ENCODE measurements at regions not wholly inside any gene's neighbourhood (a gene's known extent, or its start where the extent isn't known, plus 50 kb on each side); places are given as distances from the start of the nearest gene placed in this dataset.
A peak's percentile ranks its signal among the peaks of the same experiment; 100 is the strongest.
"Not testable (repeated sequence)": the region's sequence is repeated elsewhere in the genome, so short reads cannot be mapped to it uniquely, and the experiment has no call there.

DNA sequence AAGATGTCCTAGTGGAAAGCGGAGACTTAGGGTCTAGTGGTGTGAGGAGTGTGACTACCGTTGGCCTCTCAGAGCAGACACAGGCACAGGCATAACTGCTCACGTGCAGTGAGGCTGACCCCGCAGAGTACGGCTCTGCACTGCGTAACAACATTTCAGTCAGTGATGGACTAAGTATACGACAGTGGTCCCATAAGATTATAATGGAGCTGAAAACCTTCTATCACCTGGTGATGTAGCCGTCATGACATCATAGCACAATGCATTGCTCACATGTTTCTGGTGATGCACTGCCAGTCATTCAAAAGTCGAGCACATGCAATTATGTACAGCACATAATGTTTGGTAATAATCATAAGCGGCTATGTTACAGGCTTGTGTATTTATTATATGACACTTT lies 179.6 kb downstream of the VAPA start:
- H3K4me3 ChIP-seq (ENCODE audit: low read length) = no peak overlapping the region

DNA sequence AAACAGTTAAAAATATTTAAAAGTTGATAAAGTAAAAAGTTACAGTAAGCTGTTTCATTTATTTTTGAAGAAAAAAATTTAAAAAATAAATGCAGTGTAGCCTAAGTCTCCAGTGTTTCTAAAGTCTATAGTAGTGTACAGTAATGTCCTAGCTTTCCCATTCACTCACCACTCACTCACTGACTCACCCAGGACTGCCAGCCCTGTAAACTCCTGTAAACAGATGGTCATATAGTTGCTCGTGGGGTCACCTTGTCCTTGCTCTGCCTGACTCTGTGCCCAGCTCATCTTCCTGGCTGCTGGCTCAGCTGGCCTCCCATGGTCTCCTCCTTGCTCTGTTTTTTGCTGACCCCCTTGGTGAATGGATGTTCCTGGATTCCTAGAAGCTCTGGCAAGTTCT lies 180.3 kb downstream of the VAPA start:
- no peak overlapping the region for H3K27ac ChIP-seq (ENCODE audit: low read length)
- H3K36me3 ChIP-seq (ENCODE audit: insufficient read depth, low read depth, low read length) = no peaks in the 10 kb centered on the region
- H3K9me3 ChIP-seq (ENCODE audit: insufficient read depth, low read depth, low read length) = no peaks in the 10 kb centered on the region
- H3K4me3 ChIP-seq (ENCODE audit: low read length) = no peak overlapping the region
- no peaks in the 10 kb centered on the region for H3K27me3 ChIP-seq (ENCODE audit: insufficient read depth, low read length)
- peaks cover 10% of the 10 kb centered on the region; the same call in 1 of the 2 replicates for H3K4me1 ChIP-seq (ENCODE audit: insufficient read depth, low read length)
- no peak overlapping the region for H3K9ac ChIP-seq (ENCODE audit: low read depth, low read length)

More for the DNA sequence above, 179.6 kb downstream of the VAPA start:
- H3K9ac ChIP-seq (ENCODE audit: low read depth, low read length) = no peak overlapping the region
- no peaks in the 10 kb centered on the region for H3K27me3 ChIP-seq (ENCODE audit: insufficient read depth, low read length)
- peaks cover 10% of the 10 kb centered on the region; the same call in 1 of the 2 replicates for H3K4me1 ChIP-seq (ENCODE audit: insufficient read depth, low read length)
- H3K9me3 ChIP-seq (ENCODE audit: insufficient read depth, low read depth, low read length) = no peaks in the 10 kb centered on the region
- H3K27ac ChIP-seq (ENCODE audit: low read length) = no peak overlapping the region
- H3K36me3 ChIP-seq (ENCODE audit: insufficient read depth, low read depth, low read length) = no peaks in the 10 kb centered on the region

DNA sequence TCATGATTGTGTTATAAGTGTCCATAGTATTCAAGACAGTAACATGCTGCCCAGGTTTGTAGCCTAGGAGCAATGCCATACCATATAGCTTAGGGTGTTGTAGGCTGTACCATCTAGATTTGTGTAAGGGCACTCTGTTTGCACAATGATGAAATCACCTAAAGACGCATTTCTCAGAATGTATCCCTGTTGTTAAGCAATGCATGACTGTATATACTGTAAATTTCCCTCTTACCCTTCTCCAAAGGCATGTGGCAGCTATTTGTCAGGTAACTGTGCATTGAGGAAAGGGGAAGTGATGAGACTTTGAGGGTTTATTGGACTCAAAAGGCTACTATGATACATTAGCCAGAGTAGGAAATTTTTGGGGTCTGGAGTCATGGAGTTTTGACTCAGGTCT lies 180.8 kb downstream of the VAPA start:
- H3K4me1 ChIP-seq (ENCODE audit: insufficient read depth, low read length) = peaks cover 10% of the 10 kb centered on the region; the same call in 1 of the 2 replicates
- no peak overlapping the region for H3K9ac ChIP-seq (ENCODE audit: low read depth, low read length)
- no peak overlapping the region for H3K4me3 ChIP-seq (ENCODE audit: low read length)
- H3K27me3 ChIP-seq (ENCODE audit: insufficient read depth, low read length) = no peaks in the 10 kb centered on the region
- no peaks in the 10 kb centered on the region for H3K36me3 ChIP-seq (ENCODE audit: insufficient read depth, low read depth, low read length)
- no peaks in the 10 kb centered on the region for H3K9me3 ChIP-seq (ENCODE audit: insufficient read depth, low read depth, low read length)
- no peak overlapping the region for H3K27ac ChIP-seq (ENCODE audit: low read length)

DNA sequence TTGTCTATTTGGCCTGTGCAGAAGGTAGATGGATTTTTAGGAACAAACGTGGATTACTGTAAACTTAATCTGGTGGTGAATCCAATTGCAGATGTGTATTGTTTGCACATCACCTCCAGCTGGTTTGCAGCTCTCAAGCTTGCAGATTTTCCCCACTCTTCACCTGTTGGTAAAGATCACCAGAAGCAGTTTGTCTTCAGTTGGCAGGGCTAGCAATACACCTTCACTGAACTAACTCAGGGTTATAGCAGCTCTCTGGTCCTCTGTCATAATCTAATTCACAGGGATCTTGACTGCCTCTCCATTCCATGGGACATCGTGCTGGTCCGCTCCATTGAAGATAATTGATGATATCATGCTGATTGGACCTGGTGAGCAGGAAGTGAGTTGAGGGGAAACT lies 181.5 kb downstream of the VAPA start:
- Histone ChIP-seq H3K9ac (ENCODE audit: low read depth, low read length) (no peak overlapping the region), H3K9me3 (ENCODE audit: insufficient read depth, low read depth, low read length) (no peaks in the 10 kb centered on the region), H3K36me3 (ENCODE audit: insufficient read depth, low read depth, low read length) (no peaks in the 10 kb centered on the region), H3K4me3 (ENCODE audit: low read length) (no peak overlapping the region), H3K4me1 (ENCODE audit: insufficient read depth, low read length) (peaks cover 17% of the 10 kb centered on the region; the same call in 1 of the 2 replicates), H3K27ac (ENCODE audit: low read length) (no peak overlapping the region), H3K27me3 (ENCODE audit: insufficient read depth, low read length) (no peaks in the 10 kb centered on the region)

DNA sequence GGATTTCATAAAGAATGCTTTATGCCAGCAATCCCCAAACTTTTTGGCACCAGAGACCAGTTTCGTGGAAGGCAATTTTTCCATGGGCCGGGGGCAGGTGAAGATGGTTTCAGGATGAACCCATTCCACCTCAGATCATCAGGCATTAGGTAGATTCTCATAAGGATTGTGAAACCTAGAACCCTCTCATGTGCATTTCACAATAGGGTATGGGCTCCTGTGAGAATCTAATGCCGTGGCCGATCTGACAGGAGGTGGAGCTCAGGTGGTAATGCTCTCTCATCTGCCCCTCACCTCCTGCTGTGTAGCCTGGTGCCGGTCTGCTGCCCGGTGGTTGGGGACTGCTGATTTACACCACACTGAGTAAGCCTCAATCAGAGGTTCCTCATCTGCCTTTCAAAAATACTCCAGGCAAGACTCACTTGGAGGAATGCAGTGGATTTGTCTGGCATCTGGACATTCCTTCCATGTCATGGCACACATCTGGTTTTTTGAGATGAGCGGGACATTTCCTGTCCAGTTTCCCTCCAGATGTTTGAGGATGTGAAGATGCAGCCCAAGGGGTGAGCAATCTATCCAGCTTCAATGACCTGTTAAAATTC lies 185.8 kb downstream of the VAPA start:
- Histone ChIP-seq H3K9ac (ENCODE audit: low read depth, low read length) (no peak overlapping the region), H3K9me3 (ENCODE audit: insufficient read depth, low read depth, low read length) (no peaks in the 10 kb centered on the region), H3K27ac (ENCODE audit: low read length) (no peak overlapping the region), H3K36me3 (ENCODE audit: insufficient read depth, low read depth, low read length) (no peaks in the 10 kb centered on the region), H3K27me3 (ENCODE audit: insufficient read depth, low read length) (no peaks in the 10 kb centered on the region), H3K4me1 (ENCODE audit: insufficient read depth, low read length) (peaks cover 28% of the 10 kb centered on the region; the same call in 1 of the 2 replicates), H3K4me3 (ENCODE audit: low read length) (no peak overlapping the region)

DNA sequence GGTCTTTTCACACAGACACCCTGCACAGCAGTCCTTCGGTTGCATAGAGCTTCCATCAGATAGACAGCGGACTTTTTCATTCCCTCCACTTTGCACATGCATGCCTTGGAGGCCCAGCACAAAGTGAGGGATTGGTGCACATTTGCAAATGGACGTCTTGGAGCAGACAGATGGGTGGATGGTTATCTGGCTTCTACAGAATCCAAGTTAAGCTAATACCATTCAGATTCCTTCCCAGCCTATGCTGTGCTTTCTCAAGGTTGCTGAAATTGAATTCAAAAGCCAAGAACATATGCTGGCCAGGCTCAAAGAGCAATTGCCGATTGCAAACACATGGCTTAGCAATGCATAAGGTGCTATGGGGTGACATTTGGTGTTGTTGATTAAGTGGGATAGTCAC lies 186.4 kb downstream of the VAPA start:
- Histone ChIP-seq H3K36me3 (ENCODE audit: insufficient read depth, low read depth, low read length) (no peaks in the 10 kb centered on the region), H3K9me3 (ENCODE audit: insufficient read depth, low read depth, low read length) (peaks cover 3% of the 10 kb centered on the region; the same call in 1 of the 2 replicates), H3K9ac (ENCODE audit: low read depth, low read length) (no peak overlapping the region), H3K4me1 (ENCODE audit: insufficient read depth, low read length) (peaks cover 28% of the 10 kb centered on the region; the same call in 1 of the 2 replicates), H3K27me3 (ENCODE audit: insufficient read depth, low read length) (no peaks in the 10 kb centered on the region), H3K4me3 (ENCODE audit: low read length) (no peak overlapping the region), H3K27ac (ENCODE audit: low read length) (no peak overlapping the region)

DNA sequence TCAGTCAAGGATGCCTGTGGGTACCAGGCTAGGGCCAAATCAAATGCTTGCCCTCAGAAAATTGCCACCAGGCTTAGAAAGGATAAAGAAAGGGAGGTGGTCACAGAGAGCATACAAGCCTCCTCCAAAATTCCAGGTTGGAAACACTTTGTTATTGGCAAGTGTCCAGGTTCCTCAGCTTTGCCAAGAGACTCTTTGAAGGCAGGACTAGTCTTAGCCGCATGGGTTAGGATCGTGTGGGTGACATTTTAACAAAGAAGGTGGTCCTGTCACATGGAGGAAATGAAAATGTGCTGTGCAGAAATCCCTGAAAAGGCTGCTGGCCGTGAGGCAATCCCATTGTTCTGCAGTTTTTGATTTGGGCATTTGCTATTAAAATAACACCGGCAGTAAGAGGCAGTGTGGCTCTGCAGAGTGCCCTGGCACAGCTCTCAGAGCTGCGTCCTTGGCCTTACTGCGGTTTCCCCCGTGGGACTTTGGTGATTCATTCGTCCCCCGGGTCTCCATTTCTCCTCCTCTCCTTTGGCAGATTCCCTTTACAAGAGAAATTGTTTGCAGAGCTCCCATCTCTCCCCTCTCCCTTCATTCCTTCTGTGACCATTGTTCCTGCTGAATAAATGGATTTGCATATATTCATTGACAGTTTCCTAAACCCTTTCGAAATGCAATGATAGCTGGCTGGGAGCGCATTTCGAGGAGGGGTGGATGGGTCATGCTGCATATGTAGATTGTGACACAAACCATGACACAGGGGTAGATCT lies 187.3 kb downstream of the VAPA start:
- H3K4me3 ChIP-seq (ENCODE audit: low read length) = peak overlapping the region; percentile 38; the same call in 1 of the 2 replicates
- no peaks in the 10 kb centered on the region for H3K36me3 ChIP-seq (ENCODE audit: insufficient read depth, low read depth, low read length)
- H3K9ac ChIP-seq (ENCODE audit: low read depth, low read length) = peak overlapping the region; percentile 42; the same call in 1 of the 2 replicates
- H3K4me1 ChIP-seq (ENCODE audit: insufficient read depth, low read length) = peaks cover 28% of the 10 kb centered on the region; the same call in 1 of the 2 replicates
- H3K27me3 ChIP-seq (ENCODE audit: insufficient read depth, low read length) = no peaks in the 10 kb centered on the region
- peaks cover 10% of the 10 kb centered on the region; the same call in 1 of the 2 replicates for H3K9me3 ChIP-seq (ENCODE audit: insufficient read depth, low read depth, low read length)
- H3K27ac ChIP-seq (ENCODE audit: low read length) = no peak overlapping the region

DNA sequence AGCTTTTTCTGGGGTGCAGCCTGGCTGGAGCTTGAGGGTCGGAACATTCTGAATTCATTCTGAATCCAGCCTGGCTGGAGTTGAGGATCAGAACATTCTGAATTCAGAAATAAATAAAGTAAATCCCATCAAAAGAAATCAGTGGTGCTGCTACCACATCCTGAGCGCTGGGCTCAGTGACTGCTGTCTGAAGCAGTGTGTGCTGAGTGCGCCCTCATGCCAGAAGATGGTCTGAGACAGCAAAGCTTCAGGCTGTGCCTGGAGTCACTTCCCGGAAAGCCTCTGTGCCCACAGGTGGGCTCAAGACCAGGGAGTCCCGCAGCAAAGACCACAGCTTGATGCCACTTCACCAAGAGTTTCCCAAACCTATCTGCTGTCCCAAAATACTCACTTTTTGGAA lies 187.9 kb downstream of the VAPA start:
- H3K27ac ChIP-seq (ENCODE audit: low read length) = no peak overlapping the region
- peaks cover 28% of the 10 kb centered on the region; the same call in 1 of the 2 replicates for H3K4me1 ChIP-seq (ENCODE audit: insufficient read depth, low read length)
- no peaks in the 10 kb centered on the region for H3K36me3 ChIP-seq (ENCODE audit: insufficient read depth, low read depth, low read length)
- peak overlapping the region; percentile 42; the same call in 1 of the 2 replicates for H3K9ac ChIP-seq (ENCODE audit: low read depth, low read length)
- H3K9me3 ChIP-seq (ENCODE audit: insufficient read depth, low read depth, low read length) = peaks cover 10% of the 10 kb centered on the region; the same call in 1 of the 2 replicates
- H3K27me3 ChIP-seq (ENCODE audit: insufficient read depth, low read length) = no peaks in the 10 kb centered on the region
- H3K4me3 ChIP-seq (ENCODE audit: low read length) = peak overlapping the region; percentile 38; the same call in 1 of the 2 replicates

DNA sequence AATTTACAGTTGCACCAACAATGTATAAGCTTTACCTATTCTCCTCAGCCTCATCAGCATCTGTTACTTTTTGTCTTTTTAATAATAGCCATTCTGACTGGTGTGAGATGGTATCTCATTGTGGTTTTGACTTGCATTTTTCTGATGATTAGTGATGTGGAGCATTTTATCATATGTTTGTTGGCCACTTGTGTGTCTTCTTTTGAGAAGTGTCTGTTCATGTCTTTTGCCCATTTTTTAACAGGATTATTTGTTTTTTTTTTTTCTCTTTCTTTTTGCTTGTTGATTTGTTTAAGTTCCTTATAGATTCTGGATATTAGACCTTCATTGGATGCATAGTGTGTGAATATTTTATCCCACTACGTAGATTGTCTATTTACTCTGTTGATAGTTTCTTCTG lies 191.3 kb downstream of the VAPA start:
- H3K36me3 ChIP-seq (ENCODE audit: insufficient read depth, low read depth, low read length); H3K9ac ChIP-seq (ENCODE audit: low read depth, low read length); H3K27me3 ChIP-seq (ENCODE audit: insufficient read depth, low read length); H3K27ac ChIP-seq (ENCODE audit: low read length); H3K9me3 ChIP-seq (ENCODE audit: insufficient read depth, low read depth, low read length); H3K4me3 ChIP-seq (ENCODE audit: low read length): not testable (repeated sequence)
- peaks cover 23% of the 10 kb centered on the region; the same call in 1 of the 2 replicates for H3K4me1 ChIP-seq (ENCODE audit: insufficient read depth, low read length)

DNA sequence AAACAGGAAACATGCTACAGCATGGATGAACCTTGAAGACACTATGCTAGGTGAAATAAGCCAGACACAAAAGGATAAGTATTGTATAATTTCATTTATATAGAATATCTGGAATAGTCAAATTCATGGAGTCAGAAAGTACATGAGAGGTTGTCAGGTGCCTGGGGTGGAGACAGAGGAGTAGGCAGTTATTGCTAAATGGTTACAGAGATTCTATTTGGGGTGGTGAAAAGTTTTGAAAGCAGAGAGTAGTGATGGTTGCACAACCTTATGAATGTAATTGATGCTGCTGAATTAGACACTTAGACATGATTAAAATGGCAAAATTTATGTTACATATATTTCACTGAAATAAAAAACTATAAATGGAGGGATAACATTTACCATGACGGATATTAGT lies 197.4 kb downstream of the VAPA start:
- Histone ChIP-seq H3K27ac (ENCODE audit: low read length) (no peak overlapping the region), H3K9me3 (ENCODE audit: insufficient read depth, low read depth, low read length) (no peaks in the 10 kb centered on the region), H3K9ac (ENCODE audit: low read depth, low read length) (no peak overlapping the region), H3K4me3 (ENCODE audit: low read length) (no peak overlapping the region), H3K4me1 (ENCODE audit: insufficient read depth, low read length) (peaks cover 6% of the 10 kb centered on the region; the same call in 1 of the 2 replicates), H3K27me3 (ENCODE audit: insufficient read depth, low read length) (no peaks in the 10 kb centered on the region), H3K36me3 (ENCODE audit: insufficient read depth, low read depth, low read length) (no peaks in the 10 kb centered on the region)

DNA sequence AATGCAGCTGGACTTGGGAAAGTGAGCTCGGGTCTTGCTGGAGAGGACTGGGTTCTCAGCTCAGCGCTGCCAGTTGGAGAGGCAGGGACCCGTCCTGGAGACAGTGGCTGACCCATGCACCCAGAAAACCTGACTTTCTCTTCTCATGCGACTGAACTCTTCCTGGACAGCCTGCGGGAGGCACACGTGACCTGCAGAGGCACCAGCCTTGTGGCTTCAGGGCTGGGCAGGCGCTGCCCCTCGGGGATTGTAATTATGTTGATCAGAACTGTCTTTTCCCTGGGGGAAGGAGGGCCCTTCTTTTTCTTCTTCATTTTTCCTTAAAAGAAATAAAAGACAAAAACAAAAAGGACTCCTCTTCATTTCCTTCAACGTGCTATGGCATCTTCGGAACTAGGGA lies 198.1 kb downstream of the VAPA start:
- no peaks in the 10 kb centered on the region for H3K9me3 ChIP-seq (ENCODE audit: insufficient read depth, low read depth, low read length)
- peaks cover 6% of the 10 kb centered on the region; the same call in 1 of the 2 replicates for H3K4me1 ChIP-seq (ENCODE audit: insufficient read depth, low read length)
- no peaks in the 10 kb centered on the region for H3K27me3 ChIP-seq (ENCODE audit: insufficient read depth, low read length)
- H3K36me3 ChIP-seq (ENCODE audit: insufficient read depth, low read depth, low read length) = no peaks in the 10 kb centered on the region
- H3K27ac ChIP-seq (ENCODE audit: low read length) = no peak overlapping the region
- H3K4me3 ChIP-seq (ENCODE audit: low read length) = no peak overlapping the region
- H3K9ac ChIP-seq (ENCODE audit: low read depth, low read length) = no peak overlapping the region

Data from iPS-20b (cell line).